IMR-90 (cell line): ENCODE measurements at regions not wholly inside any gene's neighbourhood (a gene's known extent, or its start where the extent isn't known, plus 50 kb on each side); places are given as distances from the start of the nearest gene placed in this dataset.

Experiments used
- ATAC-seq: fragments of 200-7000 bp; cut with Tn5 transposase; 2 replicates; pipeline ENCODE4 v1.9.1; 2020; ENCODE audit warnings: low read depth, mild to moderate bottlenecking, moderate library complexity
- BruUV-seq: library from RNA; stranded (reverse); fragments of 400-500 nt; replicated peaks from 2 replicates; lab custom pipeline; 2021; lab: Mats Ljungman, UMichigan
- CTCF ChIA-PET: fragments of 300-600 bp; formaldehyde crosslinking; extraction: SDS; loops from one replicate; lab custom pipeline; 2021; ENCODE audit warnings: antibody characterized with exemption; lab: Yijun Ruan, JAX
- POLR2A ChIA-PET: fragments of 300-600 bp; sonication (Branson Sonifier 250); formaldehyde crosslinking; loops from one replicate; lab custom pipeline; 2022; ENCODE audit warnings: antibody characterized with exemption; ENCODE audit not compliant: unreplicated experiment; lab: Charles Lee
- DNase-seq: peaks from one replicate; pipeline ENCODE4 v3.0.0; 2013
- H2AFZ ChIP-seq: replicated peaks from 2 replicates; pipeline ENCODE3; 2013; ENCODE audit warnings: low read length, mild to moderate bottlenecking; ENCODE audit not compliant: poor library complexity
- H2AK5ac ChIP-seq: 2 replicates; pipeline ENCODE4 v1.6.1; 2013; ENCODE audit warnings: low read depth, low read length, inconsistent platforms
- H2AK9ac ChIP-seq: replicated peaks from 2 replicates; pipeline ENCODE3; 2013; ENCODE audit warnings: mild to moderate bottlenecking, low read depth, low read length, moderate library complexity; ENCODE audit not compliant: poor library complexity
- H2BK120ac ChIP-seq: 2 replicates; pipeline ENCODE4 v1.6.1; 2013; ENCODE audit warnings: low read depth, low read length, inconsistent platforms
- H2BK15ac ChIP-seq: 3 replicates; pipeline ENCODE4 v1.6.1; 2013; ENCODE audit warnings: low read depth, low read length, inconsistent platforms
- H2BK20ac ChIP-seq: 2 replicates; pipeline ENCODE4 v1.6.1; 2013; ENCODE audit warnings: low read depth, mild to moderate bottlenecking, inconsistent platforms, low read length, moderate library complexity
- H2BK5ac ChIP-seq: 2 replicates; pipeline ENCODE4 v1.6.1; 2013; ENCODE audit warnings: mild to moderate bottlenecking, low read depth, low read length, inconsistent platforms; ENCODE audit not compliant: poor library complexity, severe bottlenecking
- H3K14ac ChIP-seq: replicated peaks from 2 replicates; pipeline ENCODE4 v1.6.1; 2013; ENCODE audit warnings: low read depth, low read length, inconsistent platforms
- H3K18ac ChIP-seq: 2 replicates; pipeline ENCODE4 v1.6.1; 2013; ENCODE audit warnings: low read depth, low read length, control low read depth
- H3K23ac ChIP-seq: 2 replicates; pipeline ENCODE4 v1.6.1; 2013; ENCODE audit warnings: low read depth, low read length, inconsistent platforms
- H3K27ac ChIP-seq: 2 replicates; pipeline ENCODE4 v1.5.1; 2013; ENCODE audit warnings: mild to moderate bottlenecking, control low read depth, low read length; ENCODE audit not compliant: insufficient read depth
- H3K27me3 ChIP-seq: 2 replicates; pipeline ENCODE4 v1.6.1; 2013; ENCODE audit warnings: low read length; ENCODE audit not compliant: control insufficient read depth, insufficient read depth
- H3K36me3 ChIP-seq: 2 replicates; pipeline ENCODE4 v1.6.1; 2013; ENCODE audit warnings: low read length, mixed read lengths; ENCODE audit not compliant: control insufficient read depth, insufficient read depth
- H3K4ac ChIP-seq: 2 replicates; pipeline ENCODE4 v1.6.1; 2013; ENCODE audit warnings: low read depth, low read length, inconsistent platforms
- H3K4me1 ChIP-seq: 2 replicates; pipeline ENCODE4 v1.6.1; 2013; ENCODE audit warnings: low read length, mixed read lengths; ENCODE audit not compliant: control insufficient read depth, insufficient read depth
- H3K4me2 ChIP-seq: 2 replicates; pipeline ENCODE4 v1.6.1; 2013; ENCODE audit warnings: low read depth, mild to moderate bottlenecking, control low read depth, low read length, moderate library complexity
- H3K4me3 ChIP-seq: 2 replicates; pipeline ENCODE4 v1.5.1; 2013; ENCODE audit warnings: low read depth, mild to moderate bottlenecking, control low read depth, low read length, moderate library complexity; ENCODE audit not compliant: insufficient read depth
- H3K56ac ChIP-seq: 2 replicates; pipeline ENCODE4 v1.6.1; 2013; ENCODE audit warnings: low read length, inconsistent platforms; ENCODE audit not compliant: insufficient read depth; ENCODE audit errors: extremely low read depth
- H3K79me1 ChIP-seq, 2 experiments: 2 replicates each; pipeline ENCODE4 v1.6.1; 2013; ENCODE audit warnings: low read length in 2 of 2, inconsistent platforms in 1 of 2, low read depth in 1 of 2
- H3K9ac ChIP-seq: 2 replicates; pipeline ENCODE4 v1.6.1; 2013; ENCODE audit warnings: low read depth, low read length, control low read depth
- H3K9me1 ChIP-seq: 2 replicates; pipeline ENCODE4 v1.6.1; 2013; ENCODE audit warnings: low read length, inconsistent platforms; ENCODE audit not compliant: insufficient read depth
- H3K9me3 ChIP-seq: 2 replicates; pipeline ENCODE4 v1.6.1; 2013; ENCODE audit warnings: low read length; ENCODE audit not compliant: control insufficient read depth, insufficient read depth
- H4K20me1 ChIP-seq: 2 replicates; pipeline ENCODE4 v1.6.1; 2013; ENCODE audit warnings: low read length, inconsistent platforms; ENCODE audit not compliant: insufficient read depth
- H4K5ac ChIP-seq: 2 replicates; pipeline ENCODE4 v1.6.1; 2013; ENCODE audit warnings: mild to moderate bottlenecking, low read depth, low read length, control low read depth
- H4K8ac ChIP-seq, 2 experiments: 2 replicates each; pipeline ENCODE4 v1.6.1; 2013; ENCODE audit warnings: low read depth in 2 of 2, low read length in 2 of 2, control low read depth in 1 of 2, inconsistent platforms in 1 of 2
- H4K91ac ChIP-seq: 2 replicates; pipeline ENCODE4 v1.6.1; 2013; ENCODE audit warnings: low read depth, low read length, inconsistent platforms; ENCODE audit not compliant: insufficient read depth
- CHD1 ChIP-seq: IDR thresholded peaks from 2 replicates; pipeline ENCODE4 v1.6.1; 2012; ENCODE audit warnings: low read depth, low read length, improper control_type of control experiment
- FOS ChIP-seq: fragments of 150-350 bp; IDR thresholded peaks from 2 replicates; pipeline ENCODE4 v1.6.1; 2016; ENCODE audit warnings: low read depth, low read length
- MAZ ChIP-seq: IDR thresholded peaks from 2 replicates; pipeline ENCODE4 v1.6.1; 2012; ENCODE audit warnings: low read depth, mild to moderate bottlenecking, low read length, improper control_type of control experiment, moderate library complexity, borderline replicate concordance
- NFE2L2 ChIP-seq: fragments of 150-350 bp; IDR thresholded peaks from 2 replicates; pipeline ENCODE4 v1.6.1; 2016; ENCODE audit warnings: low read depth, mild to moderate bottlenecking, low read length
- POLR2A ChIP-seq: IDR thresholded peaks from 2 replicates; pipeline ENCODE4 v1.6.1; 2012; ENCODE audit warnings: mild to moderate bottlenecking, low read depth, low read length
- RAD21 ChIP-seq: IDR thresholded peaks from 2 replicates; pipeline ENCODE4 v1.6.1; 2012; ENCODE audit warnings: low read length, improper control_type of control experiment
- RCOR1 ChIP-seq: IDR thresholded peaks from 2 replicates; pipeline ENCODE4 v1.6.1; 2012; ENCODE audit warnings: mild to moderate bottlenecking, low read length, improper control_type of control experiment; ENCODE audit not compliant: insufficient replicate concordance
- RFX5 ChIP-seq: IDR thresholded peaks from 2 replicates; pipeline ENCODE4 v1.8.0; 2012; ENCODE audit warnings: low read depth, mild to moderate bottlenecking, low read length, moderate library complexity
- SMC3 ChIP-seq: fragments of 150-350 bp; IDR thresholded peaks from 2 replicates; pipeline ENCODE4 v1.6.1; 2016; ENCODE audit warnings: low read depth, mild to moderate bottlenecking, antibody characterized with exemption, low read length, moderate library complexity
- whole genome bisulfite sequencing, 2 experiments: methylation state at CpG; one replicate each; pipeline versions ENCODE4 v1.1.5 to v1.1.7; 2013; ENCODE audit warnings: missing lambda C conversion rate in 2 of 2; ENCODE audit not compliant: insufficient read length in 1 of 2; ENCODE audit errors: extremely low coverage in 2 of 2; 5-methylcytosine and 5-hydroxymethylcytosine counted together
- dilution Hi-C: fragments of 300-500 bp; cut with HindIII; formaldehyde crosslinking; loops from one replicate; pipeline ENCODE4 v1.14.3; 2018; ENCODE audit warnings: low sequenced_read_pairs; ENCODE audit not compliant: unreplicated experiment
- in situ Hi-C: fragments of 300-500 bp; cut with MboI; formaldehyde crosslinking; loops from 3 replicates; pipeline ENCODE4 v1.14.3; 2019; ENCODE audit warnings: low sequenced_read_pairs, inconsistent platforms, mixed read lengths
- intact Hi-C: fragments of 100-400 bp; cut with micrococcal nuclease; formaldehyde crosslinking; loops from 2 replicates; pipeline ENCODE4 v1.10.0; 2022

GRCh38 chr13:71149046-71149445 lies 718.0 kb downstream of the DACH1 start:
- dilution Hi-C loops = no loop called here
- no peak overlapping the region for H3K18ac ChIP-seq
- ChIA-PET CTCF (no interaction called here), POLR2A (no interaction called here)
- H3K27ac ChIP-seq = no peak overlapping the region
- no peak overlapping the region for H4K91ac ChIP-seq
- no peak overlapping the region for H4K8ac ChIP-seq
- TF ChIP-seq NFE2L2 (no peak), FOS (no peak), POLR2A (no peak), RCOR1 (no peak), MAZ (no peak), SMC3 (no peak), RAD21 (no peak), RFX5 (no peak), CHD1 (no peak)
- H3K9ac ChIP-seq = no peak overlapping the region
- no peak overlapping the region for H2AFZ ChIP-seq
- no peak overlapping the region for H4K5ac ChIP-seq
- no peaks in the 10 kb centered on the region for H3K27me3 ChIP-seq
- no peak overlapping the region for H2AK9ac ChIP-seq
- intact Hi-C loops = no loop called here
- H3K9me1 ChIP-seq = no peaks in the 10 kb centered on the region
- no peaks in the 10 kb centered on the region for H3K4me1 ChIP-seq
- no peak overlapping the region for H2BK20ac ChIP-seq
- H2BK120ac ChIP-seq = no peak overlapping the region
- in situ Hi-C loops = no loop called here
- H3K56ac ChIP-seq = no peak overlapping the region
- H2BK5ac ChIP-seq = no peak overlapping the region
- no peak overlapping the region for H2BK15ac ChIP-seq
- WGBS, 2 experiments = no CpG with 5 or more reads among the region's 3 CpGs
- H3K23ac ChIP-seq = no peak overlapping the region
- no peak overlapping the region for H3K4me2 ChIP-seq
- H2AK5ac ChIP-seq = no peak overlapping the region
- H3K36me3 ChIP-seq = no peaks in the 10 kb centered on the region
- no peaks in the 10 kb centered on the region for H3K79me1 ChIP-seq
- no peak overlapping the region for H3K4me3 ChIP-seq
- DNase-seq (no peak), ATAC-seq (no peak)
- H3K4ac ChIP-seq = no peak overlapping the region
- no TSS peak for BruUV-seq
- H3K14ac ChIP-seq = no peak overlapping the region
- no peaks in the 10 kb centered on the region for H3K9me3 ChIP-seq
- H4K20me1 ChIP-seq = no peaks in the 10 kb centered on the region
